GM20431 (cell line): ENCODE measurements at regions not wholly inside any gene's neighbourhood (a gene's known extent, or its start where the extent isn't known, plus 50 kb on each side); places are given as distances from the start of the nearest gene placed in this dataset.

ENCODE experiments used
- in situ Hi-C: fragments of 300-500 bp; cut with MseI, MboI; formaldehyde crosslinking; loops from one replicate; pipeline ENCODE4 v1.15.0; 2020; ENCODE audit warnings: low sequenced_read_pairs; ENCODE audit not compliant: unreplicated experiment

- in situ Hi-C loops, result loop anchor here (25.0 kb wide), 1 partner anchor 1076 kb away; the partner anchor contains the start of gene TGFB2
These were observed 199.4 kb downstream of the ZC3H11B start for GRCh38 chr1:219413536-219413935.

DNA sequence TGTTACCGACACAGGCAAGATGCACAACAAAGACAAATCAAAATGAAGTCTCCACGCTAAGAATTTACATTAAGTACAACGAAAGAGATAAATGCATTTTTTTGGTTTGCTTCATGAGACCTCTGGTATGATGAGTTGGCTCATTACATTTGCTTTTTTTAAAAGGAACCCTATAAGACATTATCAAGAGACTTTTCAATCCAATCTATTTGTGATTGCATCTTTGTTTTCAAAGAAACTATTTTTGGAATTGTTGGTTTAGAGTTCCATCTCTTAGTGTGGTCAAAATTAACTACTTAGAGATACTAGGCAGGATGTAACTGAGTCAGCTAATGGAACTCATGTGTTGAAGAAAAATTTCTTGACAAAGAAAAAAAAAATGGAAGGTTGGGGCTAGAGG is 200.1 kb downstream of the ZC3H11B start:
- in situ Hi-C loops, result loop anchor here (25.0 kb wide), 1 partner anchor 1075 kb away; the partner anchor contains the start of gene TGFB2

DNA sequence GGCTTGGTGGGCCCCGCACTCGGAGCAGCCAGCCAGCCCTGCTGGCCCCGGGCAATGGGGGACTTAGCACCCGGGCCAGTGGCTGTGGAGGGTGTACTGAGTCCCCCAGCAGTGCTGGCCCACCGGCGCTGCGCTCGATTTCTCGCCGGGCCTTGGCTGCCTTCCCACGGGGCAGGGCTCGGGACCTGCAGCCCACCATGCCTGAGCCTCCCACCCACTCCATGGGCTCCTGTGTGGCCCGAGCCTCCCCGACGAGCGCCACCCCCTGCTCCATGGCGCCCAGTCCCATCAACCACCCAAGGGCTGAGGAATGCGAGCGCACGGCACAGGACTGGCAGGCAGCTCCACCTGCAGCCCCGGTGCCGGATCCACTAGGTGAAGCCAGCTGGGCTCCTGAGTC is 202.2 kb downstream of the ZC3H11B start:
- in situ Hi-C loops, result loop anchor here (25.0 kb wide), 1 partner anchor 1073 kb away; the partner anchor contains the start of gene TGFB2

- in situ Hi-C loops, result loop anchor here (25.0 kb wide), 1 partner anchor 1068 kb away; the partner anchor contains the start of gene TGFB2
These were observed 207.2 kb downstream of the ZC3H11B start for GRCh38 chr1:219405531-219406331.

DNA sequence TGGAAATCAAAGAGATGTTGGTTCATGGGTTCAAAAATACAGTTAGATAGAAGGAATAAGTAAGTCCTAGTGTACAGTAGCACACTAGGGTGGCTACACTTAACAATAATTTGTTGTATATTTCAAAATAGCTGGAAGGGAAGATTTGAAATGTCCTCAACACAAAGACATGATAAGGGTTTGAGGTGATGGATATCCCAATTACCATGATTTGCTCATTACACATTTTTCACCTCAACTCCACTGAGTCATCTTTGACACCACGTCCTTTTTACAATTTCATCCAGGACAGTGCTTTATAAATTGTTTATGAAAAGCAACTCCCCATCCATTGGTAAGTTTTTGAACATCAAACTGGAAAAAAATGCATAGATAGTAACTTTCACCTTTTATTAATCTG is 208.3 kb downstream of the ZC3H11B start:
- in situ Hi-C loops, result loop anchor here (25.0 kb wide), 1 partner anchor 1067 kb away; the partner anchor contains the start of gene TGFB2

- in situ Hi-C loops, result loop anchor here (25.0 kb wide), 1 partner anchor 1066 kb away; the partner anchor contains the start of gene TGFB2
These were observed 210.0 kb downstream of the ZC3H11B start for GRCh38 chr1:219402925-219403324.

- in situ Hi-C loops, result loop anchor here (25.0 kb wide), 1 partner anchor 1065 kb away; the partner anchor contains the start of gene TGFB2
These were observed 210.9 kb downstream of the ZC3H11B start for GRCh38 chr1:219401724-219402625.

DNA sequence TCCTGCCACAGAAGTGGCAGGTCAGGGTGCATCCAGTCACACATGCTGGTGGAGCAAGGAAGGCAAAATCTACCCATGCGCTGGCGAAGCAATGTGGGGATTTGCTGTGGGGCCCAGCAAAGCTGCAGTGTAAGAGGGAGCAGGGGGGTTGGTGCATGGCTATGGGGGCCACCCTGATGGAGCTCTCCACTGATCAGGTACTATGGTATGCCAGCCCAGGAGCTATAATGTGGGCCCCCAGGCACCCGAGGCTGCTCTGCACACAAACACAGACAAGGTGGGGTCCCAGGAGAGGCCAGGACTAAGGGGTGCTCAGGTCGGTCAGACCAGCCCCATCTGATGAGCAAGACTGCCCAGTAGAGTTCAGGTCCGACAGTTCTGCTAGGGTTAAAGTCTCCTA is 213.5 kb downstream of the ZC3H11B start:
- in situ Hi-C loops, result no loop called here

DNA sequence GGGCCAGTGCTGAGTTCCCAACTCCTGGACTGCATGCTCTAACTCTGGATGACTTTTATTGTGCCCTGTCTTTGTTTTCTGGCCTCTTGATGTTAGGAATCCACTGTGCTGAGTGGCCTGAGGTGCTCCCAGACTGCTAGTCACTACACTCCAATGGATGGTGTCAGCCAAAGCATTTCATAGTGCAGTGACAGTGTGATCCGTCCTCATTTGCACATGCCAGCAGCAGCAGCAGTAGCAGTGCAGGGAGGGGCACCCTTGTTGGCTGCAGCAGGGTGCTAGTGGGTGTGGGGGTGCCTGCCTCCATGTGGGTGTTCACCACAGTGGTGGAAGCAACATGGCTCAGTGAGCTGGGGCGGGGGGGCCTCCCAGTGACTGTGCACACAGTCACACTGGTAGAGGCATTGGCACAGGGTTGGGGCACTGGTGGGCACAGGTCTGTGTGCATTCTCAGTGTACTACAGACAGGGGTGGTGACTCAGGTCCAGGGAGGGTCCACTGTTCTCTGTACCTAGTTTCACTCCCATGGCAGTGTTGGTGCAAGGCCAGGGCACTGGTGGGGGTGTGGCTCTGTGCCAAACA is 214.0 kb downstream of the ZC3H11B start:
- in situ Hi-C loops, result no loop called here

GRCh38 chr1:219397511-219397910 is 215.4 kb downstream of the ZC3H11B start:
- in situ Hi-C loops, result no loop called here

- in situ Hi-C loops, result no loop called here
These were observed 217.6 kb downstream of the LYPLAL1 start for GRCh38 chr1:219391297-219391696.

GRCh38 chr1:219387211-219387610 is 213.5 kb downstream of the LYPLAL1 start:
- in situ Hi-C loops, result no loop called here

GRCh38 chr1:219385787-219386427 is 212.2 kb downstream of the LYPLAL1 start:
- in situ Hi-C loops, result no loop called here

GRCh38 chr1:219383281-219383680 is 209.6 kb downstream of the LYPLAL1 start:
- in situ Hi-C loops, result no loop called here

GRCh38 chr1:219381396-219381795 is 207.7 kb downstream of the LYPLAL1 start:
- in situ Hi-C loops, result no loop called here

DNA sequence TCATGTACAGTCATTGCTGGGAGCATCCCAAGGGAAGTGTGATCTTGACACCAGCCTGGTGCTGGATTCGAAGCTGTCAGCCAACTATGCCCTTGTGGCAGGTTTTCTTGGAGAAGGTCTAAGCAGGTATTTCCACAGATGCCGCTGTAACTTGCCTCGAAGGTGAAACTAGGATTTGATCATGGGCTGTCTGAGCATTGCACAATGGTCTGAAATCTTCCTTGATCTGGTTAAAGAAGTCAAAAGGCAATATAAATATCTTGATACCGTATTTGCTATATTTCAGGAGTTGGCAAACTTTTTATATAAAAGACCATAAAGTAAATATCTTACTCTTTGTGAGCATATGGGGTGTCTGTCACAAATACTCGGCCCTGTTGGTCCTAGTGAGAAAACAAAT is 206.8 kb downstream of the LYPLAL1 start:
- in situ Hi-C loops, result no loop called here

DNA sequence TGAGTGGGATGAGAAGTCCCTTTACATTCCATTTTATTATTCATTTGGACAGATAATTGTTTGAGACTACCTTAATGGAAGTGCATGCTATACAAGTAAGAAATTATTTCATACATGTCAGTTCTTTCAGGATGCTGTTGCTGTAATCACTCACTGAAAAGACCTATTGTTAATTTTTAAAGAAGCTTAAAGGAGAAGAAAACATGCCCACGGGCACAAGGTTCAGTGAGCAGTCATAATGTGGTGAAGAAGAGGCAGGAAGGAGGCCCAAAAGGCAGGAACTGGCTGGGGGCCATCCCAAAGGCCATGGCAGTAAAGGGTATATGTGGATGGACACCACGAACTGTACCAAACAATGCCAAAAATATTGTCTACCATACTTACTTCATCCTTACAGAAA is 206.0 kb downstream of the LYPLAL1 start:
- in situ Hi-C loops, result no loop called here

DNA sequence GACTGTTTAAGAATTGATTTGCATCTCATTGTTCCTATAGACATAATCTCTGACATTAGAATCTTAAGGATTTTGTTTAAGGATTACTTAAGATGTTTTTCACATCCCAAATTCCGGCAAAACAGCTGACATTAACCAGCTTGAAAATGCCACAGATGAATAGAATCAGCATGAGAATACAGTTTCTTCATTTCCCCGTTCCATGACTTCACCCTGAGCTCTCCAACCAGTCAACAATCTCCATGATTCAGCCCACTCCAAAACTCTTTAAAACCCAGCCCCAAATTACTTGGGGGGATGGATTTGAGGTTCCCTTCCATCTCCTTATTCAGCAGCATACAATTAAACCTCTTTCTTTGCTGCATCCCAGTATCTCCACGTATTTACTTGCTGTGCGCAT is 201.0 kb downstream of the LYPLAL1 start:
- in situ Hi-C loops, result no loop called here

GRCh38 chr1:219374046-219374566 is 200.4 kb downstream of the LYPLAL1 start:
- in situ Hi-C loops, result no loop called here

GRCh38 chr1:219373616-219373935 is 199.9 kb downstream of the LYPLAL1 start:
- in situ Hi-C loops, result no loop called here
